Tibial artery (tissue), 4 donors: ENCODE measurements at regions not wholly inside any gene's neighbourhood (a gene's known extent, or its start where the extent isn't known, plus 50 kb on each side); places are given as distances from the start of the nearest gene placed in this dataset.

Experiments used
- DNase-seq, 2 donors: peaks; one replicate each; pipeline ENCODE4 v3.0.0-alpha.2; 2019
- H3K27ac ChIP-seq, 2 donors: fragments of 200-600 bp; sonication (generic) in 1 of 2; 1 replicate in 1 of 2; 2 replicates in 1 of 2; pipeline ENCODE4 v1.5.1; 2018 to 2019; ENCODE audit warnings: mild to moderate bottlenecking in 1 of 2
- H3K27me3 ChIP-seq, 2 donors: fragments of 200-600 bp; sonication (generic) in 1 of 2; one replicate each; pipeline versions ENCODE4 v1.5.1 to v1.6.0; 2016 to 2019
- H3K36me3 ChIP-seq, 3 donors: fragments of 200-600 bp; sonication (generic) in 2 of 3; one replicate each; pipeline ENCODE4 v1.5.1; 2016 to 2019; ENCODE audit warnings: mild to moderate bottlenecking in 2 of 3
- H3K4me1 ChIP-seq, 4 donors: fragments of 200-600 bp; sonication (generic) in 2 of 4; 1 replicate in 3 of 4; 2 replicates in 1 of 4; pipeline ENCODE4 v1.5.1; 2016 to 2019
- H3K4me3 ChIP-seq, 2 donors: fragments of 200-600 bp; sonication (generic) in 1 of 2; 1 replicate in 1 of 2; 2 replicates in 1 of 2; pipeline ENCODE4 v1.5.1; 2018 to 2019; ENCODE audit warnings: mild to moderate bottlenecking in 2 of 2
- H3K9me3 ChIP-seq, 3 donors: fragments of 200-600 bp; sonication (generic) in 1 of 3; one replicate each; pipeline ENCODE4 v1.5.1; 2016 to 2019
- CTCF ChIP-seq, 2 experiments: fragments of 200-600 bp in 1 of 2; fragments of 450-650 bp in 1 of 2; IDR thresholded peaks; one replicate each; pipeline ENCODE4 v1.5.1; 2017 to 2019; ENCODE audit warnings: antibody characterized with exemption in 2 of 2, mild to moderate bottlenecking in 1 of 2, moderate library complexity in 1 of 2
- intact Hi-C: fragments of 100-400 bp; cut with DNase I; formaldehyde crosslinking; loops from one replicate; pipeline ENCODE4 v1.15.0; 2023; ENCODE audit warnings: low total_unique reads

GRCh38 chr3:124529826-124530571 is 200.3 kb upstream of the UMPS start:
- Histone ChIP-seq H3K9me3 (no peaks in the 10 kb centered on the region), H3K27ac (no peak overlapping the region), H3K4me3 (no peak overlapping the region), H3K4me1 (no peaks in the 10 kb centered on the region), H3K27me3 (no peaks in the 10 kb centered on the region), H3K36me3 (peaks cover 0 to 5% (median 0%) of the 10 kb centered on the region in 3 donors)
- intact Hi-C loops, result no loop called here
- no peak for DNase-seq
- no peak for TF ChIP-seq CTCF (IDR thresholded peaks at IDR 0.05)

GRCh38 chr3:124530916-124531315 is 199.3 kb upstream of the UMPS start:
- Histone ChIP-seq H3K36me3 (peaks cover 0 to 5% (median 0%) of the 10 kb centered on the region in 3 donors), H3K27me3 (no peaks in the 10 kb centered on the region), H3K27ac (no peak overlapping the region), H3K4me3 (no peak overlapping the region), H3K9me3 (no peaks in the 10 kb centered on the region), H3K4me1 (no peaks in the 10 kb centered on the region)
- intact Hi-C loops, result no loop called here
- DNase-seq, result no peak
- no peak for TF ChIP-seq CTCF (IDR thresholded peaks at IDR 0.05)

DNA sequence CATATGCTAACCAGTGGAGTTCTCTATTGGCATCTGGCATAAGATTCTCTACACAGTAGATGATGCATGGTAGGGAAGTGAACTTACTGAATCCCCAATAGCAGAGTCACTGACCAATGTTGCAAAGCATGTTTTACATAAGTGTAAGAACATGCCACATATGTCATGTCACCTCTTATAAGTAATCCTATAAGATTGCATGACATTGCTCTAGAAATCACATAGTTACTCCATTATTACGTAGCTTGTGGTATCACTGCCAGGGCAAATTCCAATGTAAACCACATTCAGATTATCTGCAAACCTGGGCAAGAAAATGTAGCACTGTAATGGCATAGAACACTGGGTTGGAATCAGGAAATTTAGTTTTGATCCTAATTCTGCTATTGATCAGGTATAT is 198.2 kb upstream of the UMPS start:
- no peak for TF ChIP-seq CTCF (IDR thresholded peaks at IDR 0.05)
- no peak overlapping the region for H3K27ac ChIP-seq

GRCh38 chr3:124535306-124535705 is 194.9 kb upstream of the UMPS start:
- H3K4me3 ChIP-seq, result no peak overlapping the region
- no peak overlapping the region for H3K27ac ChIP-seq
- DNase-seq, result no peak
- intact Hi-C loops, result no loop called here
- no peaks in the 10 kb centered on the region for H3K27me3 ChIP-seq
- no peaks in the 10 kb centered on the region for H3K4me1 ChIP-seq
- TF ChIP-seq CTCF (IDR thresholded peaks at IDR 0.05), result no peak
- H3K36me3 ChIP-seq, result no peaks in the 10 kb centered on the region
- H3K9me3 ChIP-seq, result no peaks in the 10 kb centered on the region

More for the DNA sequence above, 198.2 kb upstream of the UMPS start:
- Histone ChIP-seq H3K4me1 (no peaks in the 10 kb centered on the region), H3K9me3 (no peaks in the 10 kb centered on the region), H3K27me3 (no peaks in the 10 kb centered on the region), H3K36me3 (peaks cover 0 to 5% (median 0%) of the 10 kb centered on the region in 3 donors), H3K4me3 (no peak overlapping the region)
- no peak for DNase-seq
- intact Hi-C loops, result no loop called here

DNA sequence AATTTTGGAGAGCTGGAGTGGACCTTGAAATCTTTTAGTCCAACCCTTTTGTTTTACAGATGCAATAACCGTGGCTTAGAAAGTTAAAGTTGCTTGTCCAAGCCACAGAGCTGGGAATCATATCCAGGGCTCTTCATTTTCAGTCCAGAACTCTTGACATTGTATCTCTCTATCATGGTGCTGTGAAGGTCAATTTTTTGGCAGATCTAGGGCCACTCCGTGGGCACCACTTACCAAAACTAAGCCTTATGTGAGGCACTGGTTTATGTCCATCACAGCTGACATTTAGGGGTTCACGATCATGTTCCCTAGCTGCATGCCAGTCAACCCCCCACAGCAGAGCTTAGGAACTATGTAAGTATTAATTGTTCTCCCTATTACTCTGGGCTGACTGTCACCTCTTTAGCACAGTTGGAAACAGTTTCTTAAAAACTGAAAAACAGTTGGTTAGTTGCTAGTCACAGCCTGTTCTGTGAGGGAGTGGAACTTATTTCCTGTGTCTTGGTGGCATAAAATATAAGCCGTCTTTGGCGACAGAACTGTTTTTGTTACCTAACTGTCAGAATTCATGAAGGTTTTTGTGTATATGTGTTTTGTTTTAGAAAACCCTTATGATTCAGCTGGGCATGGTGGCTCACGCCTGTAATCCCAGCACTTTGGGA is 189.6 kb upstream of the UMPS start:
- TF ChIP-seq CTCF (IDR thresholded peaks at IDR 0.05), result no peak
- no peaks in the 10 kb centered on the region for H3K4me1 ChIP-seq
- intact Hi-C loops, result no loop called here

More for the DNA sequence above, 189.6 kb upstream of the UMPS start:
- H3K9me3 ChIP-seq, result no peaks in the 10 kb centered on the region
- DNase-seq, result no peak
- H3K36me3 ChIP-seq, result no peaks in the 10 kb centered on the region
- H3K27me3 ChIP-seq, result no peaks in the 10 kb centered on the region
- H3K4me3 ChIP-seq, result no peak overlapping the region
- no peak overlapping the region for H3K27ac ChIP-seq
